ENCODE measurements at regions not wholly inside any gene's neighbourhood (a gene's known extent, or its start where the extent isn't known, plus 50 kb on each side); places are given as distances from the start of the nearest gene placed in this dataset.

DNA sequence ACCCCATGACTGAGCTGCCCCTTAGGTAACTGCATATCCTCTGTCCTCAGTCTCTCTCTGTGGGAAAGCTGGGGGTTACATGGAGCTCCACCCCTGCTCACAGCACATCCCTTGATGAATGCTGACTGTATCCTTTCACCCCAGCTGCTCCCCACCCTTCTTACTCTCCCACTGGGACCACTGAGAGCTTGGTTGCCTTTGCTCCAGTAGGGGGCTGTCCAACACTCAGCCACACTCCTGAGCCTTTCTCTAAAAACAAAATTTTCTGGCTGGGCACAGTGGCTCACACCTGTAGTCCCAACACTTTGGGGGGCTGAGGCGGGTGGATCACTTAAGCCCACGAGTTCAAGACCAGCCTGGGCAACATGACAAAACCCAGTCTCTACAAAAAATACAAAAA lies 55.4 kb upstream of the EPCAM start:
- TF ChIP-seq, protein P1, sequence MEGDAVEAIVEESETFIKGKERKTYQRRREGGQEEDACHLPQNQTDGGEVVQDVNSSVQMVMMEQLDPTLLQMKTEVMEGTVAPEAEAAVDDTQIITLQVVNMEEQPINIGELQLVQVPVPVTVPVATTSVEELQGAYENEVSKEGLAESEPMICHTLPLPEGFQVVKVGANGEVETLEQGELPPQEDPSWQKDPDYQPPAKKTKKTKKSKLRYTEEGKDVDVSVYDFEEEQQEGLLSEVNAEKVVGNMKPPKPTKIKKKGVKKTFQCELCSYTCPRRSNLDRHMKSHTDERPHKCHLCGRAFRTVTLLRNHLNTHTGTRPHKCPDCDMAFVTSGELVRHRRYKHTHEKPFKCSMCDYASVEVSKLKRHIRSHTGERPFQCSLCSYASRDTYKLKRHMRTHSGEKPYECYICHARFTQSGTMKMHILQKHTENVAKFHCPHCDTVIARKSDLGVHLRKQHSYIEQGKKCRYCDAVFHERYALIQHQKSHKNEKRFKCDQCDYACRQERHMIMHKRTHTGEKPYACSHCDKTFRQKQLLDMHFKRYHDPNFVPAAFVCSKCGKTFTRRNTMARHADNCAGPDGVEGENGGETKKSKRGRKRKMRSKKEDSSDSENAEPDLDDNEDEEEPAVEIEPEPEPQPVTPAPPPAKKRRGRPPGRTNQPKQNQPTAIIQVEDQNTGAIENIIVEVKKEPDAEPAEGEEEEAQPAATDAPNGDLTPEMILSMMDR (IDR thresholded peaks at IDR 0.05), result no peak
- no peak for TF ChIP-seq TCF7L2 (IDR thresholded peaks at IDR 0.05; ENCODE audit: low read depth, low read length)

Data from Panc1 (cell line).